HG03135 (cell line): ENCODE measurements at regions not wholly inside any gene's neighbourhood (a gene's known extent, or its start where the extent isn't known, plus 50 kb on each side); places are given as distances from the start of the nearest gene placed in this dataset.

Experiments used
- ATAC-seq: cut with Tn5 transposase; IDR thresholded peaks from one replicate; pipeline ENCODE4 v1.9.1; 2021; ENCODE audit warnings: mild to moderate bottlenecking, moderate library complexity; ENCODE audit not compliant: unreplicated experiment

GRCh38 chr18:72197591-72197990 is 346.6 kb downstream of the CBLN2 start:
- no peak for ATAC-seq

- no peak for ATAC-seq
Observed at GRCh38 chr18:72194072-72194471, 350.1 kb downstream of the CBLN2 start.

GRCh38 chr18:72187956-72188355 is 356.2 kb downstream of the CBLN2 start:
- no peak for ATAC-seq

- peak; percentile 77 for ATAC-seq
Observed at GRCh38 chr18:72181241-72181764, 362.8 kb downstream of the CBLN2 start.

GRCh38 chr18:72180689-72181088 is 363.5 kb downstream of the CBLN2 start:
- no peak for ATAC-seq

- no peak for ATAC-seq
Observed at GRCh38 chr18:72174972-72175649, 369.0 kb downstream of the CBLN2 start.

- no peak for ATAC-seq
Observed at GRCh38 chr18:72171596-72171995, 372.5 kb downstream of the CBLN2 start.

GRCh38 chr18:72161691-72162090 is 382.5 kb downstream of the CBLN2 start:
- ATAC-seq = no peak

GRCh38 chr18:72160510-72161445 is 383.4 kb downstream of the CBLN2 start:
- ATAC-seq = no peak

- no peak for ATAC-seq
Observed at GRCh38 chr18:72155327-72155726, 388.8 kb downstream of the CBLN2 start.

GRCh38 chr18:72154926-72155325 is 389.2 kb downstream of the CBLN2 start:
- ATAC-seq = no peak

- no peak for ATAC-seq
Observed at GRCh38 chr18:72152935-72153334, 391.2 kb downstream of the CBLN2 start.

- ATAC-seq = no peak
Observed at GRCh38 chr18:72147830-72148229, 396.3 kb downstream of the CBLN2 start.

- ATAC-seq = no peak
Observed at GRCh38 chr18:72140007-72140406, 404.1 kb downstream of the CBLN2 start.

GRCh38 chr18:72128649-72129048 is 415.5 kb downstream of the CBLN2 start:
- no peak for ATAC-seq

- no peak for ATAC-seq
Observed at GRCh38 chr18:72122103-72122502, 422.0 kb downstream of the CBLN2 start.

GRCh38 chr18:72119082-72119481 is 425.1 kb downstream of the CBLN2 start:
- no peak for ATAC-seq

- ATAC-seq = no peak
Observed at GRCh38 chr18:72114801-72115594, 429.1 kb downstream of the CBLN2 start.

GRCh38 chr18:72107647-72108383 is 436.3 kb downstream of the CBLN2 start:
- no peak for ATAC-seq

GRCh38 chr18:72104851-72105250 is 439.3 kb downstream of the CBLN2 start:
- ATAC-seq = no peak
